HCT116 (cell line): ENCODE measurements at regions not wholly inside any gene's neighbourhood (a gene's known extent, or its start where the extent isn't known, plus 50 kb on each side); places are given as distances from the start of the nearest gene placed in this dataset.
"Not testable (repeated sequence)": the region's sequence is repeated elsewhere in the genome, so short reads cannot be mapped to it uniquely, and the experiment has no call there.

Source experiments
- ATAC-seq: fragments of 200-7000 bp; cut with Tn5 transposase; 2 replicates; pipeline ENCODE4 v1.9.1; 2020; ENCODE audit warnings: mild to moderate bottlenecking, moderate library complexity
- BruUV-seq: library from RNA; stranded (reverse); fragments of 400-500 nt; replicated peaks from 2 replicates; lab custom pipeline; 2021; lab: Mats Ljungman, UMichigan
- CTCF ChIA-PET: fragments of 300-600 bp; sonication (Branson Sonifier 250); formaldehyde crosslinking; loops from one replicate; lab custom pipeline; 2021; ENCODE audit warnings: antibody characterized with exemption; lab: Charles Lee
- POLR2A ChIA-PET: fragments of 300-600, 350-600 bp; sonication (Branson Sonifier 250); formaldehyde crosslinking; loops from one replicate; lab custom pipeline; 2021; ENCODE audit warnings: antibody characterized with exemption; lab: Charles Lee
- RAD21 ChIA-PET, 2 experiments: fragments of 300-600 bp; sonication (Branson Sonifier 250); formaldehyde crosslinking; loops; one replicate each; lab custom pipeline; 2023; ENCODE audit warnings: low total read pairs in 2 of 2; ENCODE audit not compliant: uncharacterized antibody in 2 of 2, unreplicated experiment in 2 of 2, low non-redundant PET in 1 of 2; lab: Charles Lee
- DNase-seq: peaks from one replicate; pipeline ENCODE4 v3.0.0-alpha.2; 2010; ENCODE audit warnings: low read depth, low spot score
- H2AFZ ChIP-seq: fragments of 200-600 bp; shearing (Covaris generic), sonication (generic); 2 replicates; pipeline ENCODE4 v1.6.1; 2017; ENCODE audit warnings: low read depth, mixed run types, mixed read lengths, antibody characterized with exemption, low read length; ENCODE audit not compliant: poor library complexity, severe bottlenecking
- H3K27ac ChIP-seq: 2 replicates; pipeline ENCODE4 v1.5.1; 2012; ENCODE audit warnings: low read depth, low read length
- H3K27me3 ChIP-seq: fragments of 200-600 bp; sonication (generic); 2 replicates; pipeline ENCODE4 v1.6.1; 2016; ENCODE audit warnings: mixed run types, low read length, mixed read lengths; ENCODE audit not compliant: insufficient read depth
- H3K36me3 ChIP-seq, 2 experiments: fragments of 200-500 bp in 1 of 2; fragments of 200-600 bp in 1 of 2; sonication (Bioruptor generic) in 1 of 2; sonication (generic) in 1 of 2; 2 replicates each; pipeline versions ENCODE4 v1.5.1 to v1.6.1; 2014 to 2016; ENCODE audit warnings: low read length in 2 of 2, inconsistent platforms in 1 of 2, mixed read lengths in 1 of 2, mixed run types in 1 of 2; ENCODE audit not compliant: insufficient read depth in 2 of 2, control insufficient read depth in 1 of 2
- H3K4me1 ChIP-seq, 2 experiments: fragments of 200-600 bp in 1 of 2; sonication (generic) in 1 of 2; 2 replicates each; pipeline versions ENCODE4 v1.5.1 to v1.6.1; 2012 to 2017; ENCODE audit warnings: low read length in 2 of 2, inconsistent platforms in 1 of 2, mild to moderate bottlenecking in 1 of 2, mixed read lengths in 1 of 2, mixed run types in 1 of 2, moderate library complexity in 1 of 2; ENCODE audit not compliant: insufficient read depth in 2 of 2, control insufficient read depth in 1 of 2
- H3K4me2 ChIP-seq: fragments of 200-600 bp; sonication (generic); 2 replicates; pipeline ENCODE4 v1.6.1; 2017; ENCODE audit warnings: mixed run types, low read length, mixed read lengths
- H3K4me3 ChIP-seq, 2 experiments: fragments of 200-600 bp in 1 of 2; sonication (generic) in 1 of 2; replicated peaks in 1 of 2; 2 replicates each; pipeline ENCODE4 v1.5.1; 2011 to 2016; ENCODE audit warnings: low read length in 2 of 2, control low read depth in 1 of 2, low read depth in 1 of 2, mild to moderate bottlenecking in 1 of 2, mixed read lengths in 1 of 2, mixed run types in 1 of 2
- H3K79me2 ChIP-seq: fragments of 200-600 bp; sonication (generic); 2 replicates; pipeline ENCODE4 v1.6.1; 2017; ENCODE audit warnings: mild to moderate bottlenecking, mixed run types, low read length, moderate library complexity, mixed read lengths; ENCODE audit not compliant: insufficient read depth
- H3K9ac ChIP-seq: fragments of 200-600 bp; sonication (generic); 2 replicates; pipeline ENCODE4 v1.6.1; 2016; ENCODE audit warnings: low read length, mixed read lengths
- H3K9me2 ChIP-seq: fragments of 200-600 bp; sonication (generic), shearing (Covaris generic); 2 replicates; pipeline ENCODE4 v1.6.1; 2017; ENCODE audit warnings: mixed run types, mild to moderate bottlenecking, moderate library complexity; ENCODE audit not compliant: insufficient read depth
- H3K9me3 ChIP-seq, 2 experiments: fragments of 200-500 bp in 1 of 2; fragments of 200-600 bp in 1 of 2; sonication (Bioruptor generic) in 1 of 2; sonication (generic) in 1 of 2; 2 replicates each; pipeline ENCODE4 v1.6.1; 2014 to 2017; ENCODE audit warnings: low read length in 2 of 2, mixed read lengths in 2 of 2, inconsistent platforms in 1 of 2, low read depth in 1 of 2, mild to moderate bottlenecking in 1 of 2, mixed run types in 1 of 2, moderate library complexity in 1 of 2; ENCODE audit not compliant: control insufficient read depth in 1 of 2, insufficient read depth in 1 of 2
- H4K20me1 ChIP-seq: fragments of 200-600 bp; sonication (generic), shearing (Covaris generic); 2 replicates; pipeline ENCODE4 v1.6.1; 2017; ENCODE audit warnings: mixed run types, mild to moderate bottlenecking, moderate library complexity; ENCODE audit not compliant: insufficient read depth
- CBX3 ChIP-seq: IDR thresholded peaks from 2 replicates; pipeline ENCODE4 v1.6.1; 2012; ENCODE audit warnings: low read depth
- CEBPB ChIP-seq: IDR thresholded peaks from 2 replicates; pipeline ENCODE4 v1.6.1; 2012; ENCODE audit warnings: low read depth
- JUND ChIP-seq: IDR thresholded peaks from 2 replicates; pipeline ENCODE4 v1.6.1; 2012
- POLR2A ChIP-seq: IDR thresholded peaks from 2 replicates; pipeline ENCODE4 v1.7.0; 2011; ENCODE audit warnings: borderline replicate concordance; ENCODE audit not compliant: insufficient read depth, insufficient read length; ENCODE audit errors: extremely low read depth
- RAD21 ChIP-seq: IDR thresholded peaks from 2 replicates; pipeline ENCODE4 v1.6.1; 2012; ENCODE audit warnings: low read depth, mild to moderate bottlenecking
- SIN3A ChIP-seq: IDR thresholded peaks from 2 replicates; pipeline ENCODE4 v1.6.1; 2012; ENCODE audit warnings: low read depth
- SP1 ChIP-seq: IDR thresholded peaks from 2 replicates; pipeline ENCODE4 v1.6.1; 2012; ENCODE audit warnings: low read depth
- ZNF274 ChIP-seq: fragments of 200-500 bp; sonication (Bioruptor generic); IDR thresholded peaks from 2 replicates; pipeline ENCODE4 v1.6.1; 2014; ENCODE audit warnings: mild to moderate bottlenecking, low read depth, low read length, inconsistent platforms
- intact Hi-C: fragments of 100-400 bp; cut with micrococcal nuclease; formaldehyde crosslinking; loops from 2 replicates; pipeline ENCODE4 v1.10.0; 2022
- TF ChIP-seq, protein P1 (sequence below): IDR thresholded peaks from 2 replicates; pipeline ENCODE4 v1.6.1; 2012; ENCODE audit warnings: low read depth
- TF ChIP-seq, protein P2 (sequence below): IDR thresholded peaks from 2 replicates; pipeline ENCODE4 v1.6.1; 2012

DNA sequence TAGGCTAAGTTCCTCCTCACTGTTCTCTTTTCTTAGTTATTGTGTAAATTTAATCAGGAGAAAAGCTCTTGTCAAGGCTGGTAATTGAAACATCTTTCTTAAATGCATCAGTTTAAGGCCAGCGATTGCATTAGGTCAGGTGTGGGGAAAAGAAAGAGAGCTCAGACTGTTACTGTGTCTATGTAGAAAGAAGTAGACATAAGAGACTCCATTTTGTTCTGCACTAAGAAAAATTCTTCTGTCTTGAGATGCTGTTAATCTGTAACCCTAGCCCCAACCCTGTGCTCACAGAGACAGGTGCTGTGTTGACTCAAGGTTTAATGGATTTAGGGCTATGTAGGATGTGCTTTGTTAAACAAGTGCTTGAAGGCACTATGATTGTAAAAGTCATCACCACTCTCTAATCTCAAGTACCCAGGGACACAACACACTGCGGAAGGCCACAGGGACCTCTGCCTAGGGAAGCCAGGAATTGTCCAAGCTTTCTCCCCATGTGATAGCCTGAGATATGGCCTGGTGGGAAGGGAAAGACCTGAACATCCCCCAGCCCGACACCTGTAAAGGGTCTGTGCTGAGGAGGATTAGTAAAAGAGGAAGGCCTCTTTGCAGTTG is 364.1 kb downstream of the ZNF248 start:
- DNase-seq, POLR2A ChIA-PET, H2AFZ ChIP-seq, H3K79me2 ChIP-seq, H3K9me2 ChIP-seq, H3K36me3 ChIP-seq, ATAC-seq, H3K4me1 ChIP-seq, H3K4me3 ChIP-seq, H4K20me1 ChIP-seq, CTCF ChIA-PET, BruUV-seq, RAD21 ChIA-PET, H3K9ac ChIP-seq, H3K4me2 ChIP-seq, H3K27me3 ChIP-seq, H3K9me3 ChIP-seq, H3K27ac ChIP-seq, intact Hi-C loops: not testable (repeated sequence)

DNA sequence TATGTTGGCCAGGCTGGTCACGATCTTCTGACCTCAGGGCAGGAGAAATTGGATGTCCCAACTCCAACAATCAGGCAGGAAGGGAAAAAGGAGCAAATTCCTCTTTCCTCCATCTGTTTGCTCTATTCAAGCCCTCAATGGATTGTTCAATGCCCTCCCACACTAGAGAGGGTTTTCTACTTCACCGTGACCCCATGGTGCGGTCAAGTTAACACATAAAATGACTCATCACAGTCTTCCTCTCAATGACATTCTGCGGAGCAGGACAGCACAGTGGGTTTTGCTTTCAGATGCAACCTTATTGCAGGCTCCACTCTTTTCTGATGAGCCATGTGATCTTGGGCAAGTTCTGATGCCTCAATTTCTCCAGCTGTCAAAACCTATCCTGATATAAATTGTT is 364.9 kb downstream of the ANKRD30A start:
- ChIA-PET RAD21 (no interaction called here), CTCF (no interaction called here), POLR2A (no interaction called here)
- Histone ChIP-seq H3K36me3 (no peaks in the 10 kb centered on the region), H3K9ac (no peak overlapping the region), H2AFZ (no peak overlapping the region), H3K9me2 (no peaks in the 10 kb centered on the region), H3K4me3 (no peak overlapping the region), H3K4me1 (no peaks in the 10 kb centered on the region), H3K9me3 (no peaks in the 10 kb centered on the region; a peak in 2 of 4 replicates), H3K79me2 (no peaks in the 10 kb centered on the region), H3K27me3 (no peaks in the 10 kb centered on the region), H3K27ac (no peak overlapping the region), H3K4me2 (no peak overlapping the region), H4K20me1 (no peaks in the 10 kb centered on the region)
- DNase-seq: no peak
- BruUV-seq: no TSS peak
- intact Hi-C loops: no loop called here
- ATAC-seq: no peak
- no peak for TF ChIP-seq ZNF274
- no peak for TF ChIP-seq CEBPB
- no peak for TF ChIP-seq SIN3A

DNA sequence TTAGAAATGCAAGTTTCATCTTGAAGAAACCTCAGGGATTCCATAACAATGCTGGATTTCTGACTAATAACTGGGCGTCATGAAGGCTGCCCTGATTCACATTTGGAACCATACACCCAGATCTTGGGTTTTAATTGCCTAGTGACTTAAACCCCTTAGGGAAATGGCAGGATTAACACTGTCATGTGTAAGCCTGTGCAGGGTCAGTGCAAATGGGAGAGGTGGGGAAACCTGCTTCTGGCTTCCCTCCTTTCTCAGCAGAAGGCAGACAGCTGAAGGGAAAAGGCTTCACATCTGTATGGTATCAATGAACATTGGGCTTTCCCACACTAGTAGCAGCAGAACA is 364.2 kb downstream of the ANKRD30A start:
- H3K27ac ChIP-seq: no peak overlapping the region
- RAD21 ChIA-PET: no interaction called here
- no peak for DNase-seq
- no peak overlapping the region for H3K4me2 ChIP-seq
- TF ChIP-seq SIN3A (no peak), ZNF274 (no peak), JUND (no peak), CEBPB (no peak), RAD21 (no peak), POLR2A (no peak), CBX3 (no peak), SP1 (no peak)
- TF ChIP-seq, protein P1, sequence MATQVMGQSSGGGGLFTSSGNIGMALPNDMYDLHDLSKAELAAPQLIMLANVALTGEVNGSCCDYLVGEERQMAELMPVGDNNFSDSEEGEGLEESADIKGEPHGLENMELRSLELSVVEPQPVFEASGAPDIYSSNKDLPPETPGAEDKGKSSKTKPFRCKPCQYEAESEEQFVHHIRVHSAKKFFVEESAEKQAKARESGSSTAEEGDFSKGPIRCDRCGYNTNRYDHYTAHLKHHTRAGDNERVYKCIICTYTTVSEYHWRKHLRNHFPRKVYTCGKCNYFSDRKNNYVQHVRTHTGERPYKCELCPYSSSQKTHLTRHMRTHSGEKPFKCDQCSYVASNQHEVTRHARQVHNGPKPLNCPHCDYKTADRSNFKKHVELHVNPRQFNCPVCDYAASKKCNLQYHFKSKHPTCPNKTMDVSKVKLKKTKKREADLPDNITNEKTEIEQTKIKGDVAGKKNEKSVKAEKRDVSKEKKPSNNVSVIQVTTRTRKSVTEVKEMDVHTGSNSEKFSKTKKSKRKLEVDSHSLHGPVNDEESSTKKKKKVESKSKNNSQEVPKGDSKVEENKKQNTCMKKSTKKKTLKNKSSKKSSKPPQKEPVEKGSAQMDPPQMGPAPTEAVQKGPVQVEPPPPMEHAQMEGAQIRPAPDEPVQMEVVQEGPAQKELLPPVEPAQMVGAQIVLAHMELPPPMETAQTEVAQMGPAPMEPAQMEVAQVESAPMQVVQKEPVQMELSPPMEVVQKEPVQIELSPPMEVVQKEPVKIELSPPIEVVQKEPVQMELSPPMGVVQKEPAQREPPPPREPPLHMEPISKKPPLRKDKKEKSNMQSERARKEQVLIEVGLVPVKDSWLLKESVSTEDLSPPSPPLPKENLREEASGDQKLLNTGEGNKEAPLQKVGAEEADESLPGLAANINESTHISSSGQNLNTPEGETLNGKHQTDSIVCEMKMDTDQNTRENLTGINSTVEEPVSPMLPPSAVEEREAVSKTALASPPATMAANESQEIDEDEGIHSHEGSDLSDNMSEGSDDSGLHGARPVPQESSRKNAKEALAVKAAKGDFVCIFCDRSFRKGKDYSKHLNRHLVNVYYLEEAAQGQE: no peak
- TF ChIP-seq, protein P2, sequence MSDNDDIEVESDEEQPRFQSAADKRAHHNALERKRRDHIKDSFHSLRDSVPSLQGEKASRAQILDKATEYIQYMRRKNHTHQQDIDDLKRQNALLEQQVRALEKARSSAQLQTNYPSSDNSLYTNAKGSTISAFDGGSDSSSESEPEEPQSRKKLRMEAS: no peak
- no peaks in the 10 kb centered on the region for H3K4me1 ChIP-seq
- H3K9ac ChIP-seq: no peak overlapping the region
- POLR2A ChIA-PET: no interaction called here
- no peaks in the 10 kb centered on the region for H3K9me2 ChIP-seq
- ATAC-seq: no peak
- no TSS peak for BruUV-seq
- H3K4me3 ChIP-seq: no peak overlapping the region
- H3K79me2 ChIP-seq: no peaks in the 10 kb centered on the region
- H3K9me3 ChIP-seq: no peaks in the 10 kb centered on the region; a peak in 2 of 4 replicates
- H3K36me3 ChIP-seq: no peaks in the 10 kb centered on the region
- intact Hi-C loops: no loop called here
- CTCF ChIA-PET: no interaction called here
- H4K20me1 ChIP-seq: no peaks in the 10 kb centered on the region
- no peaks in the 10 kb centered on the region for H3K27me3 ChIP-seq
- H2AFZ ChIP-seq: no peak overlapping the region
